ENCODE measurements at regions not wholly inside any gene's neighbourhood (a gene's known extent, or its start where the extent isn't known, plus 50 kb on each side); places are given as distances from the start of the nearest gene placed in this dataset.

GRCh38 chr3:145843561-145843960 lies 317.4 kb downstream of the PLOD2 start:
- TF ChIP-seq CTCF (conservative IDR thresholded peaks at IDR 0.05 in 1 of 2, IDR thresholded peaks at IDR 0.05 in 1 of 2; ENCODE audit: extremely low read depth in 1 of 2, insufficient read depth in 1 of 2, low read depth in 1 of 2, low read length in 2 of 2) (no peak), EZH2 (IDR thresholded peaks at IDR 0.05; ENCODE audit: borderline replicate concordance, low read length) (no peak)
